Pancreas (tissue), 10 donors: ENCODE measurements at regions not wholly inside any gene's neighbourhood (a gene's known extent, or its start where the extent isn't known, plus 50 kb on each side); places are given as distances from the start of the nearest gene placed in this dataset.
A peak's percentile ranks its signal among the peaks of the same experiment; 100 is the strongest.

Experiments
- ATAC-seq, 4 donors: fragments of 200-7000 bp; cut with Tn5 transposase; one replicate each; pipeline versions ENCODE4 v1.8.0 to v1.9.1; 2020; ENCODE audit warnings: mild to moderate bottlenecking in 4 of 4, moderate library complexity in 4 of 4
- DNase-seq, 6 donors: peaks; one replicate each; pipeline ENCODE4 v3.0.0-alpha.2; 2020
- FAIRE-seq: peaks from 2 replicates; lab custom pipeline; 2012; peaks lifted over from hg19 to GRCh38; lab: Jason Lieb, UNC
- H3K27ac ChIP-seq, 4 donors: fragments of 200-600 bp; sonication (generic); 1 replicate in 3 of 4; 2 replicates in 1 of 4; pipeline versions ENCODE4 v1.5.0 to v1.8.0; 2020
- H3K27me3 ChIP-seq, 4 donors: fragments of 200-600 bp; one replicate each; pipeline ENCODE4 v1.8.0; 2021
- H3K36me3 ChIP-seq, 3 donors: fragments of 200-600 bp; sonication (generic) in 1 of 3; one replicate each; pipeline versions ENCODE4 v1.5.0 to v1.8.0; 2020 to 2021
- H3K4me1 ChIP-seq, 3 donors: fragments of 200-600 bp; one replicate each; pipeline ENCODE4 v1.8.0; 2021
- H3K4me3 ChIP-seq, 4 donors: fragments of 200-600 bp; sonication (generic) in 2 of 4; one replicate each; pipeline versions ENCODE4 v1.5.0 to v1.8.0; 2020 to 2021
- H3K9me3 ChIP-seq, 4 donors: fragments of 200-600 bp; one replicate each; pipeline ENCODE4 v1.8.0; 2021
- CTCF ChIP-seq, 4 donors: fragments of 200-600 bp; sonication (generic) in 3 of 4; IDR thresholded peaks; one replicate each; pipeline versions ENCODE4 v1.5.0 to v1.8.0; 2021; ENCODE audit warnings: antibody characterized with exemption in 4 of 4
- WGBS, 2 donors: extraction: QIAGEN DNeasy Blood & Tissue Kit; methylation state at CpG; one replicate each; pipeline ENCODE4 v1.1.7; 2013; 5-methylcytosine and 5-hydroxymethylcytosine counted together
- intact Hi-C, 3 donors: fragments of 100-400 bp; cut with DNase I; formaldehyde crosslinking; loops; one replicate each; pipeline versions ENCODE4 v1.11.1 to v1.14.2; 2022
- donor health status: healthy with polysubstance abuse.
- donor health status: DM: no; HTN: no; CAD: no; lungs with moderate emphysema.
- donor health status: DM: no; HTN: no; CAD: no.
- donor health status: control.
- donor health status: control.
- donor health status: Bipolar disorder and iron deficiency.
- donor health status: DM: yes; HTN: yes; CAD: no.
- donor health status: DM: no; HTN: no; CAD: no.
- donor health status: DM: no; HTN: no; CAD: no.
- donor health status: DM: yes; HTN: yes; CAD: no.

GRCh38 chr4:85094735-85095134, 128.2 kb upstream of the WDFY3 start:
- no peaks in the 10 kb centered on the region for H3K4me1 ChIP-seq
- DNase-seq (no peak), ATAC-seq (no peak), FAIRE-seq (no peak)
- H3K27ac ChIP-seq = no peak overlapping the region
- 74 to 77% methylated on average over 1 of the region's 1 CpG for WGBS, 2 donors
- H3K27me3 ChIP-seq = no peaks in the 10 kb centered on the region
- no peak overlapping the region for H3K4me3 ChIP-seq
- no peaks in the 10 kb centered on the region for H3K36me3 ChIP-seq
- TF ChIP-seq CTCF (IDR thresholded peaks at IDR 0.05) = no peak
- no peaks in the 10 kb centered on the region for H3K9me3 ChIP-seq
- intact Hi-C loops = no loop called here

- intact Hi-C loops = no loop called here
- H3K4me3 ChIP-seq = no peak overlapping the region
- no peaks in the 10 kb centered on the region for H3K27me3 ChIP-seq
- no peaks in the 10 kb centered on the region for H3K36me3 ChIP-seq
- no peak for DNase-seq
- H3K9me3 ChIP-seq = no peaks in the 10 kb centered on the region
- H3K4me1 ChIP-seq = no peaks in the 10 kb centered on the region
- no peak overlapping the region for H3K27ac ChIP-seq
- TF ChIP-seq CTCF (IDR thresholded peaks at IDR 0.05) = no peak
- WGBS, 2 donors = 94 to 100% methylated on average over 1 of the region's 1 CpG
- no peak for FAIRE-seq
- ATAC-seq = no peak
Observed at GRCh38 chr4:85102606-85103005, 136.1 kb upstream of the WDFY3 start.

- no peaks in the 10 kb centered on the region for H3K27me3 ChIP-seq
- no peaks in the 10 kb centered on the region for H3K4me1 ChIP-seq
- H3K27ac ChIP-seq = no peak overlapping the region
- ATAC-seq (no peak), DNase-seq (no peak), FAIRE-seq (no peak)
- H3K36me3 ChIP-seq = no peaks in the 10 kb centered on the region
- no peak for TF ChIP-seq CTCF (IDR thresholded peaks at IDR 0.05)
- intact Hi-C loops = no loop called here
- no peaks in the 10 kb centered on the region for H3K9me3 ChIP-seq
- no peak overlapping the region for H3K4me3 ChIP-seq
Observed at GRCh38 chr4:85106166-85106565, 139.7 kb upstream of the WDFY3 start.

GRCh38 chr4:85106805-85107336, 140.4 kb upstream of the WDFY3 start:
- FAIRE-seq (no peak), DNase-seq (no peak), ATAC-seq (no peak)
- no peaks in the 10 kb centered on the region for H3K27me3 ChIP-seq
- no peak overlapping the region for H3K4me3 ChIP-seq
- no peaks in the 10 kb centered on the region for H3K36me3 ChIP-seq
- no peaks in the 10 kb centered on the region for H3K4me1 ChIP-seq
- no peak for TF ChIP-seq CTCF (IDR thresholded peaks at IDR 0.05)
- no peaks in the 10 kb centered on the region for H3K9me3 ChIP-seq
- intact Hi-C loops = no loop called here
- 89 to 91% methylated on average over 5 of the region's 5 CpGs for WGBS, 2 donors
- no peak overlapping the region for H3K27ac ChIP-seq

- H3K27ac ChIP-seq = no peak overlapping the region
- H3K27me3 ChIP-seq = no peaks in the 10 kb centered on the region
- DNase-seq = no peak
- H3K36me3 ChIP-seq = no peaks in the 10 kb centered on the region
- 61 to 69% methylated on average over 5 of the region's 5 CpGs for WGBS, 2 donors
- no peak overlapping the region for H3K4me3 ChIP-seq
- H3K9me3 ChIP-seq = no peaks in the 10 kb centered on the region
- TF ChIP-seq CTCF (IDR thresholded peaks at IDR 0.05) = no peak
- peak in 1 of 4 donors; percentile 67 for ATAC-seq
- intact Hi-C loops = no loop called here
- no peaks in the 10 kb centered on the region for H3K4me1 ChIP-seq
- no peak for FAIRE-seq
Observed at GRCh38 chr4:85107553-85107952, 141.1 kb upstream of the WDFY3 start.
